Fibroblast of upper back skin (primary cell): ENCODE measurements at regions not wholly inside any gene's neighbourhood (a gene's known extent, or its start where the extent isn't known, plus 50 kb on each side); places are given as distances from the start of the nearest gene placed in this dataset.
A peak's percentile ranks its signal among the peaks of the same experiment; 100 is the strongest.

ENCODE experiments used
- DNase-seq: peaks from one replicate; pipeline ENCODE4 v3.0.0-alpha.2; 2013

- no peak for DNase-seq
Measured at GRCh38 chr6:131510094-131510493, 62.9 kb upstream of the ARG1 start.

DNA sequence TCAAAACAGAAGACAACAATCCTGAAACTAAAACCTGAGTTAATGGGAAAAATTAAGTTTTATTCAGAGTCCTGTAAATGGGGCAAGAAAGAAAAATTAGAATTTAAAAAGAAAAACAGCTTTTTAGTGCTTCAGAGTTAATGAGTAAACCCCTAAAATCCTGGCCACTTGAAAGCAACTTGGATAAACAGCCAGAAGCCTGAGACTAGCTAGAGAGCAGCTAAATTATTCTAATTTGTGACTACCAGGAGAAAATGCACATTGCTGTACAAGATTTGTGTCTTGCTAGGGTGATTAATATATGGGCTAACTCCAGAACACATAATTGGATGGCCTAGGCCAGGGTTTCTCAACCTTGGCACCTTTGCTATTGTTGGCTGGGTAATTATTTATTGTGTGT is 62.4 kb upstream of the ARG1 start:
- no peak for DNase-seq

DNA sequence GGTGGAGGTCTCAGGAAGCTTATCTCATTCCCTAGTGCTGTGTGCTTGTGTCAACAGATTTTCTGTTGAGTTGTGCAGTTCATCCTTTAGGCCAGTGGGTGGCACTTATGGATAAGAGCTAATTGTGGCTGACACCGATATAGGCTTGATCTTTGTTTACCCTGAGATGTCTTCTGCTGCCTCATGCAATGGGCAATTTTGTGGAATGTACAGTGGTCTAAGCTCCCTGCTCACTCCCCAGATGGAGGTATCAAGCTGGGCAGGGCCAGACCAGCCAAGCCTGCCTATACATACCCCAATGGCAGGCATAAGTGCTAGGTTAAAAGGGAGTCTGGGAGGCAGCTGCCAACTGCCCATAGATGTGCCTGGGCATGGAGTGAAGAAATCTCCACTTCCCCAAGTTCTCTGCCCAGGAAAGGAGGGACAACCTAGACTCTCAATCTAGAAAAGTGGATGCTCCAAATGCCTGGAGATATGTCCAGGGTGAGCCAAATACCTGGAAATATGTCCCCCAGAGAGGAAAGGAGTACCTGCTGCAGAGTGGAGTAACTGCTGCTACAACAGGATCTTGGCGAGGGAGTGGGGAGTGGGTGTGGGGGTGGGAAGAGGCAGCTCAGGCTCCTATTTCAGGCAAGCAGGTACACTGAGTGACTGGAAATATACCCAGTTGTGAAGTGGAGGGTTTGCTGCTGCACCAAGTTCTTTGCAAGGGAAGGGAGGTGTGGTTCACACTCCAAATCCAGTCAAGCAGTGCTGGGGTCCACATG is 53.2 kb upstream of the ARG1 start:
- peak; percentile 52 for DNase-seq
